Common myeloid progenitor, CD34-positive (primary cell): ENCODE measurements at regions not wholly inside any gene's neighbourhood (a gene's known extent, or its start where the extent isn't known, plus 50 kb on each side); places are given as distances from the start of the nearest gene placed in this dataset.

Source experiments
- CTCF ChIA-PET: fragments of 350-600 bp; sonication (Branson Sonifier 250); formaldehyde crosslinking; loops from one replicate; lab custom pipeline; 2021; ENCODE audit warnings: antibody characterized with exemption; lab: Charles Lee
- POLR2A ChIA-PET: fragments of 350-600 bp; sonication (Branson Sonifier 250); formaldehyde crosslinking; loops from one replicate; lab custom pipeline; 2021; ENCODE audit warnings: antibody characterized with exemption; lab: Charles Lee
- DNase-seq, 3 donors: peaks; one replicate each; pipeline versions ENCODE4 v3.0.0 to v3.0.0-alpha.2; 2013
- H3K27ac ChIP-seq, 2 experiments: 1 replicate in 1 of 2; 2 replicates in 1 of 2; pipeline ENCODE4 v1.7.0; 2013; ENCODE audit warnings: inconsistent platforms in 2 of 2, low read length in 2 of 2, mild to moderate bottlenecking in 2 of 2, low read depth in 1 of 2, moderate library complexity in 1 of 2; ENCODE audit not compliant: severe bottlenecking in 2 of 2, insufficient read depth in 1 of 2, poor library complexity in 1 of 2
- H3K27me3 ChIP-seq, 5 experiments: replicated peaks in 2 of 5; 1 replicate in 3 of 5; 2 replicates in 2 of 5; pipeline versions ENCODE4 v1.6.1 to v1.7.0; 2013; ENCODE audit warnings: low read length in 4 of 5, mild to moderate bottlenecking in 2 of 5, moderate library complexity in 2 of 5, inconsistent platforms in 1 of 5; ENCODE audit not compliant: insufficient read depth in 5 of 5, control insufficient read depth in 4 of 5
- H3K36me3 ChIP-seq, 4 experiments: 1 replicate in 2 of 4; 2 replicates in 2 of 4; pipeline versions ENCODE4 v1.6.1 to v1.7.0; 2013; ENCODE audit warnings: low read length in 3 of 4, control low read depth in 1 of 4, mild to moderate bottlenecking in 1 of 4; ENCODE audit not compliant: control insufficient read depth in 4 of 4, insufficient read depth in 4 of 4
- H3K4me1 ChIP-seq, 4 experiments: 1 replicate in 3 of 4; 2 replicates in 1 of 4; pipeline versions ENCODE4 v1.6.1 to v1.7.1; 2013; ENCODE audit warnings: low read length in 3 of 4, mild to moderate bottlenecking in 3 of 4, control low read depth in 1 of 4, inconsistent platforms in 1 of 4, moderate library complexity in 1 of 4; ENCODE audit not compliant: control insufficient read depth in 4 of 4, insufficient read depth in 4 of 4; ENCODE audit errors: control extremely low read depth in 1 of 4
- H3K4me3 ChIP-seq, 7 experiments: 1 replicate in 4 of 7; 2 replicates in 3 of 7; pipeline versions ENCODE4 v1.5.1 to v1.7.0; 2013; ENCODE audit warnings: mild to moderate bottlenecking in 7 of 7, low read length in 6 of 7, moderate library complexity in 6 of 7, inconsistent platforms in 2 of 7, low read depth in 2 of 7, control low read depth in 1 of 7; ENCODE audit not compliant: insufficient read depth in 4 of 7, control insufficient read depth in 1 of 7; ENCODE audit errors: extremely low read depth in 1 of 7
- H3K9me3 ChIP-seq, 5 experiments: 1 replicate in 4 of 5; 2 replicates in 1 of 5; pipeline versions ENCODE4 v1.6.1 to v1.7.1; 2013; ENCODE audit warnings: low read length in 4 of 5, mild to moderate bottlenecking in 2 of 5, inconsistent platforms in 1 of 5, low read depth in 1 of 5, moderate library complexity in 1 of 5; ENCODE audit not compliant: control insufficient read depth in 4 of 5, insufficient read depth in 2 of 5; ENCODE audit errors: control extremely low read depth in 1 of 5
- WGBS: methylation state at CpG from one replicate; pipeline ENCODE4 v1.1.5; 2013; ENCODE audit not compliant: insufficient coverage; 5-methylcytosine and 5-hydroxymethylcytosine counted together

DNA sequence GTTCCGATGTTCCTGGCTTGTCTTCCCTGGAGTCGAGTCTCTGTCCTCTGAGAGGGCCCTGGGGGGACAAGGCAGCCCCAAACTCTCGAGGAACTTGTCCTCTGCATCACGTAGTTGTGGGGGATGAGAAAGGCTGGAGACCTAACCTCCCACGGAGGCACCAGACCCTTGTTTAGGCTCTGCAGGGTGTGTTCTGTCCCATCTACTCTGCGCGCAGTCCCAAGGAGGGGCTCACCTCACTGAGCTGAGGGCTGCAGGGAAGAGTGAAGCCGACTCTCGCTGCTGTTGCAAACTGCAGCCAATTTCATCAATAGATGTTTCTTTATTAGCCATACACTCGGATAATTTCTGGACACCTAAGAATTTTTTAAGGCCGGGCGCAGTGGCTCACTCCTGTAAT, 186.7 kb upstream of the ADARB2 start:
- 93% methylated on average over 10 of the region's 12 CpGs for WGBS
- no peak for DNase-seq
- ChIA-PET CTCF (interaction anchor here (1.0 kb wide), 1 partner anchor 16 kb away, joined by 3 read pairs; no protein-coding TSS in a partner anchor), POLR2A (no interaction called here)
- Histone ChIP-seq H3K27ac (no peak overlapping the region), H3K27me3 (no peaks in the 10 kb centered on the region), H3K9me3 (no peaks in the 10 kb centered on the region), H3K4me1 (peaks cover 0 to 6% (median 3%) of the 10 kb centered on the region in 4 experiments), H3K4me3 (no peak overlapping the region), H3K36me3 (no peaks in the 10 kb centered on the region)

DNA sequence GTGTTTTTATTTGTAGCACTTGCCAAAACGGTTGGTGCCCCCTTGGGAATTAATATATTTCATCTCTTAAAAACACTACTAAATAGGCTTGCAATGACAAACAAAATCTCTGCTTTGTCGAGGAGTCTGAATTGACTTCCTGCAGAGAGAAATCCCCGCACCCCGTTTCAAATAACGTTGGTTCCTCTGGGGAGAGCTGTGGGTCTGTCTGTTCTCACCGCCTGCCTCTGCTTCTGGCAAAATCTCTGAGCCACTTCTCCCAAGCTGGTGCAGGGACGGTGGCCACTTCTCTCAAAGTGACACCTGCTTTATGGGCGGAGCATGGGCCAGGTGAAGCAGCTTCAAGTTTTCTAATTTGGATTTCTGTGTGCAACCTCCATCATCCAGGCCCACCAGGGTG, 186.3 kb upstream of the ADARB2 start:
- POLR2A ChIA-PET, result no interaction called here

DNA sequence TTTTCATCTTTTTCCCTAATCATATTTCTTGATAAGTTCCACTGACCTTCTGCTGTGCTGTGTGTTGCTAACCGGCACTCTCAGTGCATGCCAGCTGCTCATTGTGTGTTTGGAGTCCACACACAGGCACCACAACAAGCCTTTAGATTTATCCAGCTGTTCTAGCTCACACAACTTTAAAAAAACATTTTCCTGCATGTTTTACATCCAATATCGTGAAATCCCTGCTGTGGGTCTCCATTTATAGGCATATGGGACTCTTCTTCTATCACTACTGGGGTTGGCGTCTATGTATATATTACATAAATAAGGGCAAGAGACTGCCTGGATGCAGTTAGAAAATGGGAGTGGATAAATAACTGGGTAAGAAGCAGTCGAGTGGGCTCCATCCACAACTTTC, 183.6 kb upstream of the ADARB2 start:
- no peak overlapping the region for H3K27ac ChIP-seq
- H3K27me3 ChIP-seq, result no peaks in the 10 kb centered on the region
- no peaks in the 10 kb centered on the region for H3K4me1 ChIP-seq
- no peaks in the 10 kb centered on the region for H3K36me3 ChIP-seq
- ChIA-PET POLR2A (no interaction called here), CTCF (interaction anchor here (1.2 kb wide), 1 partner anchor 90 kb away, joined by 3 read pairs; no protein-coding TSS in a partner anchor)
- H3K9me3 ChIP-seq, result peaks cover 0 to 5% (median 0%) of the 10 kb centered on the region in 5 experiments
- 92% methylated on average over 1 of the region's 4 CpGs for WGBS
- H3K4me3 ChIP-seq, result no peak overlapping the region
- no peak for DNase-seq

More for the DNA sequence above, 186.3 kb upstream of the ADARB2 start:
- Histone ChIP-seq H3K9me3 (peaks cover 0 to under 1% (median 0%) of the 10 kb centered on the region in 5 experiments), H3K4me3 (no peak overlapping the region), H3K36me3 (no peaks in the 10 kb centered on the region), H3K27me3 (no peaks in the 10 kb centered on the region), H3K27ac (no peak overlapping the region), H3K4me1 (peaks cover 0 to 4% (median 1%) of the 10 kb centered on the region in 4 experiments)
- DNase-seq, result peak in 1 of 3 donors; percentile 6
- WGBS, result 56% methylated on average over 7 of the region's 8 CpGs
- CTCF ChIA-PET, result interaction anchor here (1.0 kb wide), 1 partner anchor 17 kb away, joined by 3 read pairs; no protein-coding TSS in a partner anchor

DNA sequence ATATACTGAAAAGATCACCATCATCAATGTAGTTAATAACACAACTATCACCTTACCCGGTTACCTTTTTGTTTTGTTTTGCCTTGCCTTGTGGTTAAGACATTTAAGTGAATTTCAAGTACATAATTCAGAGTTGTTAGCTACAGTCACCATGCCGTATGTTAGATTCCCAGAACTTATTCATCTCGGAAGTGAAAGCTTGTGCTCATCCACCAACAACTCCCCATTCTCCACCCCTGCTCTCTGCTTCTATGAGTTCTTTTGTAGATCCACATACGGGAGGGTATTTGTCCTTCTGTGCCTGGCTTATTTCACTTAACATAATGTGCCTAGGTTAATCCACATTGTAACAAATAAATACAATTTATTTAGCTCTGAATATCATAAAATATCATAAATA, 182.8 kb upstream of the ADARB2 start:
- H3K36me3 ChIP-seq, result no peaks in the 10 kb centered on the region
- H3K4me1 ChIP-seq, result no peaks in the 10 kb centered on the region
- no peak overlapping the region for H3K27ac ChIP-seq
- no peaks in the 10 kb centered on the region for H3K27me3 ChIP-seq
- 100% methylated on average over 1 of the region's 4 CpGs for WGBS
- no peak overlapping the region for H3K4me3 ChIP-seq
- ChIA-PET POLR2A (no interaction called here), CTCF (interaction anchor here (1.2 kb wide), 1 partner anchor 91 kb away, joined by 3 read pairs; no protein-coding TSS in a partner anchor)
- peaks cover 0 to 5% (median 0%) of the 10 kb centered on the region in 5 experiments for H3K9me3 ChIP-seq
- DNase-seq, result no peak

DNA sequence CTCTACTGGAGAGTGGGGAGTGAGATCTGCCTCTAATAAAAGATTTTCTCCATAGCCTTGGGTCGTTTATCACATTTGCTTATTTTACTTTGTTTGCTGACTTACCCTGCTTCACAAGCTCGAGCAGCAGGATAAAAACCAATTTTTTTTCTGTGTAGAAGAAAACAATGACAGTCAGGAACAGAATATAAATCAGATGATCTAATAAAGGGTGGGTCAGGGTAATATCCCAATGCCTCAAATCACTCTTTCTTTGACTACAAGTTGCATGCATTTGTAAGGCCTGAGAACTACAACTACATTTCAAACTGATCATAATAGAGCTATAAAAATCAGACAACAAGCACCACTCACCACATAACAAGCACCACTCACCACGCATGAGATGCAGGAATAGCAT, 174.4 kb upstream of the ADARB2 start:
- ChIA-PET CTCF (no interaction called here), POLR2A (interaction anchor here (0.6 kb wide), 1 partner anchor 420 kb away, joined by 3 read pairs; no protein-coding TSS in a partner anchor)
- Histone ChIP-seq H3K4me3 (no peak overlapping the region), H3K4me1 (no peaks in the 10 kb centered on the region), H3K36me3 (no peaks in the 10 kb centered on the region), H3K9me3 (no peaks in the 10 kb centered on the region), H3K27me3 (no peaks in the 10 kb centered on the region), H3K27ac (no peak overlapping the region)
- 63% methylated on average over 2 of the region's 3 CpGs for WGBS
- DNase-seq, result no peak

- no peak for DNase-seq
- H3K27ac ChIP-seq, result no peak overlapping the region
- H3K4me3 ChIP-seq, result no peak overlapping the region
- no peaks in the 10 kb centered on the region for H3K36me3 ChIP-seq
- ChIA-PET CTCF (interaction anchor here (0.6 kb wide), 1 partner anchor 256 kb away, joined by 3 read pairs; no protein-coding TSS in a partner anchor), POLR2A (interaction anchor here (0.6 kb wide), 1 partner anchor 1527 kb away, joined by 5 read pairs; no protein-coding TSS in a partner anchor)
- H3K27me3 ChIP-seq, result no peaks in the 10 kb centered on the region
- H3K4me1 ChIP-seq, result no peaks in the 10 kb centered on the region
- WGBS, result 87% methylated on average over 4 of the region's 4 CpGs
- peaks cover 0 to 2% (median 0%) of the 10 kb centered on the region in 5 experiments for H3K9me3 ChIP-seq
These were observed 166.7 kb upstream of the ADARB2 start for GRCh38 chr10:1903982-1904381.

DNA sequence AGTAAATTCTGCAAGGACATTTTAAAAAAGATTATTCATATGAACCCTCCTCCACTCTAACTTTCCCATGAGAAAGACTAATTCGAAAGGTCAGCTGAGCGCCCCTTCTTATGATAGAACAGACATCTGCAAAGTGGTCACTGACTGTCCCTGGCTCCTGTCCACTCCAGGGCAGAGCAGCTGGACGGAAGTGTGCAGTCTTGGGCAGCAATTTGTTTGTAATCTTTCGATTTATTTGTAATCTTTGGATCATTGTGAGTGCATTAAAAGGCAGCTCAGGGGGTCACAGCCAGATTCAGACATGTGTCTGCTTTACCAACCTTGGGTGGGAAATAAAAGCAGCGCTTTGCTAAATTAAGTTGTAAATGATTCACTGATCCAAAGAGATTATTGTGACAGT, 158.8 kb upstream of the ADARB2 start:
- 95% methylated on average over 4 of the region's 5 CpGs for WGBS
- Histone ChIP-seq H3K27ac (no peak overlapping the region), H3K4me1 (no peaks in the 10 kb centered on the region), H3K36me3 (no peaks in the 10 kb centered on the region), H3K4me3 (no peak overlapping the region), H3K9me3 (no peaks in the 10 kb centered on the region), H3K27me3 (no peaks in the 10 kb centered on the region)
- POLR2A ChIA-PET, result no interaction called here
- CTCF ChIA-PET, result no interaction called here
- no peak for DNase-seq
